ENCODE measurements at regions not wholly inside any gene's neighbourhood (a gene's known extent, or its start where the extent isn't known, plus 50 kb on each side); places are given as distances from the start of the nearest gene placed in this dataset.

DNA sequence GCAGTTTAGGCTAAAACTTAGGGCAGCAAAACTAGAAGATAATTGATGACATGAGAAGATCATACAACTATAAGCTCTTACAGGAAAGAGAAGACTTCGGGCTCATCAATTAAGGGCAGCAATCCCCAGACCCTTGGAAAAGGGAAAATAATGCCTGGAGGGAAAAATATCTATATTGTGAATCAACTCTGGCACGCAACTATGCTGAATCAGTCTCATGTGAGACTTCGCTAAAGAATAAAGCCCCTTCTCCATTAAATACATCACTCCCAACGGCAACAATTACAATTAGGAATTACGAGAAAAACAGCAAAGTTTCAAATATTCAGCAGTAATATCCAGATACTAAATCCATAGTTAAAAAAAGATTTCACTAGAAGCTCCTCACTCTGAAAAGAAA is 2016.8 kb upstream of the IGFBP7 start:
- TF ChIP-seq, protein P1, sequence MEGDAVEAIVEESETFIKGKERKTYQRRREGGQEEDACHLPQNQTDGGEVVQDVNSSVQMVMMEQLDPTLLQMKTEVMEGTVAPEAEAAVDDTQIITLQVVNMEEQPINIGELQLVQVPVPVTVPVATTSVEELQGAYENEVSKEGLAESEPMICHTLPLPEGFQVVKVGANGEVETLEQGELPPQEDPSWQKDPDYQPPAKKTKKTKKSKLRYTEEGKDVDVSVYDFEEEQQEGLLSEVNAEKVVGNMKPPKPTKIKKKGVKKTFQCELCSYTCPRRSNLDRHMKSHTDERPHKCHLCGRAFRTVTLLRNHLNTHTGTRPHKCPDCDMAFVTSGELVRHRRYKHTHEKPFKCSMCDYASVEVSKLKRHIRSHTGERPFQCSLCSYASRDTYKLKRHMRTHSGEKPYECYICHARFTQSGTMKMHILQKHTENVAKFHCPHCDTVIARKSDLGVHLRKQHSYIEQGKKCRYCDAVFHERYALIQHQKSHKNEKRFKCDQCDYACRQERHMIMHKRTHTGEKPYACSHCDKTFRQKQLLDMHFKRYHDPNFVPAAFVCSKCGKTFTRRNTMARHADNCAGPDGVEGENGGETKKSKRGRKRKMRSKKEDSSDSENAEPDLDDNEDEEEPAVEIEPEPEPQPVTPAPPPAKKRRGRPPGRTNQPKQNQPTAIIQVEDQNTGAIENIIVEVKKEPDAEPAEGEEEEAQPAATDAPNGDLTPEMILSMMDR (IDR thresholded peaks at IDR 0.05; ENCODE audit: control extremely low read depth in 1 of 3, insufficient read depth in 1 of 3, low read depth in 1 of 3, low read length in 3 of 3): no peak
- no peak for TF ChIP-seq CHD2 (IDR thresholded peaks at IDR 0.05; ENCODE audit: low read length)
- no peak for TF ChIP-seq POU5F1 (IDR thresholded peaks at IDR 0.05; ENCODE audit: low read depth, low read length)
- TF ChIP-seq, protein P2, sequence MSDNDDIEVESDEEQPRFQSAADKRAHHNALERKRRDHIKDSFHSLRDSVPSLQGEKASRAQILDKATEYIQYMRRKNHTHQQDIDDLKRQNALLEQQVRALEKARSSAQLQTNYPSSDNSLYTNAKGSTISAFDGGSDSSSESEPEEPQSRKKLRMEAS (IDR thresholded peaks at IDR 0.05): no peak
- no peak for TF ChIP-seq CEBPB (IDR thresholded peaks at IDR 0.05; ENCODE audit: low read depth, low read length)
- TF ChIP-seq FOSL1 (IDR thresholded peaks at IDR 0.05; ENCODE audit: insufficient read depth, low read depth, low read length): no peak
- no peak for TF ChIP-seq EP300 (IDR thresholded peaks at IDR 0.05; ENCODE audit: borderline replicate concordance in 1 of 2, low read depth in 2 of 2, low read length in 2 of 2)
- no peak for TF ChIP-seq POLR2A (IDR thresholded peaks at IDR 0.05; ENCODE audit: control extremely low read depth in 1 of 2, low read depth in 2 of 2, low read length in 2 of 2)
